GM13976 (cell line): ENCODE measurements at regions not wholly inside any gene's neighbourhood (a gene's known extent, or its start where the extent isn't known, plus 50 kb on each side); places are given as distances from the start of the nearest gene placed in this dataset.

Experiments
- DNase-seq: peaks from one replicate; pipeline ENCODE4 v3.0.0; 2012; ENCODE audit warnings: low spot score
- CTCF ChIP-seq: IDR thresholded peaks from 2 replicates; pipeline ENCODE4 v1.5.1; 2012; ENCODE audit warnings: borderline replicate concordance, mild to moderate bottlenecking; ENCODE audit not compliant: insufficient read depth; ENCODE audit errors: extremely low read depth, missing control alignments, control extremely low read depth
- in situ Hi-C: fragments of 300-500 bp; cut with MboI; formaldehyde crosslinking; loops from one replicate; pipeline ENCODE4 v1.12.0; 2022; ENCODE audit warnings: low sequenced_read_pairs, mixed read lengths, inconsistent platforms; ENCODE audit not compliant: unreplicated experiment

- TF ChIP-seq CTCF, result no peak
- no peak for DNase-seq
- in situ Hi-C loops, result no loop called here
Measured at GRCh38 chr5:86765778-86766502, 148.2 kb downstream of the COX7C start.

GRCh38 chr5:86768699-86769202, 151.0 kb downstream of the COX7C start:
- in situ Hi-C loops, result no loop called here
- no peak for TF ChIP-seq CTCF
- no peak for DNase-seq

GRCh38 chr5:86780018-86780417, 162.3 kb downstream of the COX7C start:
- in situ Hi-C loops, result no loop called here
- DNase-seq, result no peak
- no peak for TF ChIP-seq CTCF

GRCh38 chr5:86786955-86787354, 169.2 kb downstream of the COX7C start:
- DNase-seq, result no peak
- in situ Hi-C loops, result no loop called here
- no peak for TF ChIP-seq CTCF

- in situ Hi-C loops, result no loop called here
- DNase-seq, result no peak
- TF ChIP-seq CTCF, result no peak
Measured at GRCh38 chr5:86795659-86796058, 177.9 kb downstream of the COX7C start.

- no peak for DNase-seq
- TF ChIP-seq CTCF, result no peak
- in situ Hi-C loops, result no loop called here
Measured at GRCh38 chr5:86797677-86798076, 179.9 kb downstream of the COX7C start.
